HT-29 (cell line): ENCODE measurements at regions not wholly inside any gene's neighbourhood (a gene's known extent, or its start where the extent isn't known, plus 50 kb on each side); places are given as distances from the start of the nearest gene placed in this dataset.

Source experiments
- DNase-seq: peaks from one replicate; pipeline ENCODE4 v3.0.0-alpha.2; 2015; ENCODE audit warnings: low spot score

GRCh38 chr3:104610730-104611652, 755.7 kb upstream of the ALCAM start:
- DNase-seq = no peak

DNA sequence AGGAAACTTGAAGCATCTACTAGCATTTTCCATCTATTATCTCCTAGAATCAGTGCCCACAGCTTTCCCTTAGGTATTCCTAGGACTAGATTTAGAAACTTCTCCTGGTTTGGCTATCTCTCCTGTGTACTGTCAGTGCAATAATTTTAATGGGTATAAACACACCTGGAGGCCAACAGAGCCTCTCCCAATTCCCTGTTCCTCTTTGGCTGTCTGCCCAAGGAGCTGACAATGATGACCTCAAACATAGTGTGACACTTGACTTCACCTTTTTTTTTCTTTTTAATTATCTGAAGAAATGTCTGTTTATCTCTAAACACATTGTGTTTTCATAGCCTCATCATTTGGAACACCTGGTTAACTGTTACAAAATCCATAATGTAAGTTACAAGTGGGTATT, 754.5 kb upstream of the ALCAM start:
- no peak for DNase-seq

DNA sequence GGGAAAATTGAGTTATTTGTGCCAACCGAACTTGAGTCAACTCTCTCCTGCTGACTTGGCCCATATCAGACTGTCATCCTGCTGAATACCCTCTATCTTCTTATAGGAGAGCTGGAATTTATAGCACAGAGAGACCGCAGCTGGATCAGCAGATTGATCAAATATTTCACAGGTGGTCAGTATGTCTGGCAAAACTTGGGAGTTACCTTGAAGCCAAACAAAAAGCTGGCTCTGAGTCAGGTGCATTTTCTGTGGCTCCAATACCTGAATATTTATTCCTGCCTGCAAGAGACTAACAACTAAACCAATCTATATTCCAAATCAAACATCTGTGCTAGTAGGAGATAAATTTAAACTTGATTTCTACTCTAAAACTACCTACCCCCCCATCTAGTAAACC, 752.1 kb upstream of the ALCAM start:
- DNase-seq = no peak

GRCh38 chr3:104628185-104628789, 738.4 kb upstream of the ALCAM start:
- DNase-seq = peak; percentile 70

GRCh38 chr3:104629038-104629437, 737.7 kb upstream of the ALCAM start:
- DNase-seq = no peak

DNA sequence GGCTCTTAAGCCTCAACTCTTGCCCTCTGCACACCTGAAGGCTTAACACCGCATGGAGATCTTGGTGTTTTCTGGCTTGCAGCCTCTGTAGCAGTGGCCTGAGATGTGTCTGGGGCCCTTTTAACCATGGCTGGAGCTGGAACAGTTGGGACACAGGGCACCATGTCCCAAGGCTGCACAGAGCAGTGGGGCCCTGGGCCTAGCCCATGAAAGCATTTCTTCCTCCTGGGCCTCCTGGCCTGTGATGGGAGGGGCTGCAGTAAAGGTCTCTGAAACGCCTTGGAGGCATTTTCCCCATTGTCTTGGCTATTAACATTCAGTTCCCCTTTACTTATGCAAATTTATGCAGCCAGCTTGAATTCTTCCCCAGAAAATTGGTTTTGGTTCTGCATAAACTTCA, 735.5 kb upstream of the ALCAM start:
- DNase-seq = no peak

DNA sequence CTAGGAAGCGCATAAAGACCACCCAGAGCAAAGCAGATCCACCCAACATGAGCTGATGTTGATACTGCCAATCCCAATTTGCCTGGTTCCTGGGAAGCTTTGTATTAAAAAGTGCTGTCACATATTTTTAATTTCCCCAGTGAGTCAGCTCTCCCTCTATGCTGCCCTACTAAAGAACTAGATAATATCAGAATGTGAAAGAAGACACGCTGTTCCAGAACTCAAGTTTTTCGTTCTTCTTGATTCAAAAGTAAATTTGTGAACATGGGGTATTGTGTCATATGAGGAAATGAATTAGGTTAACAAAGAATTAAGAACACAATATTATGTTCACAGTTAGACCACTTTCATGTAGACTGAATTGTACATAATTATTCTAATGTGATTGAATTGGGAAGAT, 734.2 kb upstream of the ALCAM start:
- no peak for DNase-seq

GRCh38 chr3:104632947-104633346, 733.8 kb upstream of the ALCAM start:
- no peak for DNase-seq

DNA sequence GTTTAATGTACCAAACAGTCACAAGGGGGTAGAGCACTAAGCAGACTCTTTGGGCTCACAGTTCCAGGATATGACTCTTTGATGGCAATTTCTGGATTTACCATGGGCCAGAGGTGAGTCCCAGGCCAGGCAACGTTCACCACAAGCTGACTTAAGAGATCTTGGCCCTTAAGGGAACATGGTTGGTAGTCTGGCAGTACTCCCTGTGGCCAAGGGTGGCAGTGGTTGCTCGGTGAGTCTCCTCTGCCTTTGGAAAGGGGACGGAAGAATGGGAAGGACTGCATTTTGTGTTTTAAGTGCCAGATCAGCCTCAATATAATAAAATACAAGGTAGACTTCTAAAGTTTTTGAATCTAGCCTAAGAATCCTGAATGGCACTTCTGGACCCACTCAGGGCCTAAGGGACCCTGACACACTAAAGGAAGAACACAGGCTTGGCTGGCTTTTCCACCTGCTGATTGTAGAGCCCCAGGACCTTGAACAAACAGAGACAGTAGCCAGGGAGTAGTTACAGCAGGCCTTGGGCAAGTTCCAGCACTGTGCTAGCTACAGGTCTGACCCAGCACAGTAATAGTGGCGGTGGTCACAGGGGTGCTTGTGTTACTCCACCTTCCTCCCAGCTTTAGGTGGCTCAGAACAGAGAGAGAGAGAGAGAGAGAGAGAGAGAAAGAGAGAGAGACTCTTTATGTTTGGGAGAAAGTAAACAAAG, 730.7 kb upstream of the ALCAM start:
- DNase-seq = peak; percentile 22

DNA sequence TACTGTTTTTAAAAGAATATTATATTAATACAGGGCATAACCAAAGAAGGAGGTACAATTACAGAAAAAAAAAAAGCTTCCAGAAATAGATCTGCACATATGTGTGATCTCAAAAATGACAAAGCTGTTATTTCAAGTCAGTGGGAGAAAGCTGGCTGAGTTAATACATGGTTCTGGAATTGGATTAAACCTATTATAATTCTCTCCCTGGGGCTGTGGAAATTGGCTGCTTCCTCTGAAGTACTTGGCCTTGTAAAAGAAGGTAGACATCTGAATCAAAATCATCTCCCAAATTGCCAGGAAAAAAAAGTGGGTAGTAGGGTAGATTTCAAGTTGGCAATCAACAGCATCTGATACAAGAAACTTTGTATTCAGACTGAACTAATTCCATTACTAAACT, 723.9 kb upstream of the ALCAM start:
- DNase-seq = no peak

GRCh38 chr3:104646196-104646595, 720.5 kb upstream of the ALCAM start:
- DNase-seq = no peak

DNA sequence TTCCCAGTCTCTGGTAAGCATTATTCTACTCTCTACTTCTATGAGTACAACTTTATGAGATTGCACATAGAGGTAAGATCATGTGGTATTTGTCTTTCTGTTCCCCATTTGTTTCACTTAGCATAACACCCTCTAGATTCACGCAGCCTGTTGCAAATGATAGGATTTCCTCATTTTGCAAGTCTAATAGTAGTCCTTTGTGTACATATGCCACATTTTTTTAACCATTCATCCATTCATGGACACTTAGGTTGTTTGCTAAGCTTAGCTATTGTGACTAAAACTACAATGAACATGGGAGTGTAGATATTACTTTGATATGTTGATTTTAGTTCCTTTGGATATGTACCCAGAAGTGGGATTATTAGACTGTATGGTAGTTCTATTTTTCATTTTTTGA, 717.9 kb upstream of the ALCAM start:
- no peak for DNase-seq

DNA sequence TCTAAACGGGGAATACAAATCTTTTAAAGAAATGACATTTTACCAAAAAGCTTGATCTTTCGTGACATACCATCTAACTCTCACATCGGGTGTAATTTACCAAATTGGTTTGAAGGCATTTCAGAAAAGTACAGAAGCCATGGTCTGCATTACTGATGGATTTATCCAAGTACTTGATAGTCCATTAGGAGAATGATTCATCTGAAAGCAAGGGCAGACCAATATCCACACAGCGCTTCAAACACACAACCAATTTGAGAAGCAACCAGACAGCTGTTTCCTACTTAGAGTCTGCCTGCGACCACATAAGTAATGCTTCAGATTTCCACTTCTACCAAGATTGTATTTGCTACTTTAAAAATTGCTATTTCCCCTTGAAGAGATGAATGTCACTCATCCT, 697.6 kb upstream of the ALCAM start:
- no peak for DNase-seq

DNA sequence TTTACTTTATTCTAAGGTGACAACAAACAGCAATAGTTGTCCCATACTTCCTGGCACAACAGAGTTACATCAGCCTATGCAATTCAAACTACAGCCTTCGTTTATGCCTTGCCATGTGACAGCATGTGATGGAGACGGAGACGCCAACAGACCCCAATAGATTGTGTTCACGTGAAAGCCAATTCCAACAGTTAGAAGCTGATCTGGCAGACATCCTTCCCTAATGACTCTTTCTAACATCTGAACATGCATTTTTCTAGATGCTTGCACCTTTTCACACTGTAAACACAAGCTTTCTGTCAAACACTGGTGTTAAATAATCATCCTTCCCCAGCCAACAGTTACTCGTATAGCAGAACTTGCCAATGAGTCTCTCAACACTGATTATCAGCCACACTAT, 694.4 kb upstream of the ALCAM start:
- no peak for DNase-seq

GRCh38 chr3:104673981-104674380, 692.7 kb upstream of the ALCAM start:
- no peak for DNase-seq

- no peak for DNase-seq
Measured at GRCh38 chr3:104676241-104676640, 690.5 kb upstream of the ALCAM start.

DNA sequence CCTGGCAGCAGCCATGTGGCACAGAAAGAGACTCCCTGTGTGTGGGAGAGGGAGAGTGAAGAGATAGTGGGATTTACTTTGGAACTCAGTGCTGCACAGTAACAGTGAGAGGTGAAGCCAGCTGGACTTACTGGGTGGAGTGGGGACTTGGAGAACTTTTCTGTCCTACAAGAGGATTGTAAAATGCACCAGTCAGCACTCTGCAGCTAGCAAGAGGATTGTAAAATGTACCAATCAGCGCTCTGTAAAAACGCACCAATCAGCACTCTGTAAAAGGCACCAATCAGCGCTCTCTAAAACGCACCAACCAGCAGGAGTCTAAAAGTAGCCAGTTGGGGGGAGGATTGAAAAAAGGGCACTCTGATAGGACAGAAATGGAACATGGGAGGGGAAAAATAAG, 688.8 kb upstream of the ALCAM start:
- no peak for DNase-seq

GRCh38 chr3:104685492-104685891, 681.2 kb upstream of the ALCAM start:
- DNase-seq = no peak

- DNase-seq = no peak
Measured at GRCh38 chr3:104687362-104687761, 679.3 kb upstream of the ALCAM start.

- DNase-seq = no peak
Measured at GRCh38 chr3:104696470-104696869, 670.2 kb upstream of the ALCAM start.

GRCh38 chr3:104711406-104711805, 655.3 kb upstream of the ALCAM start:
- no peak for DNase-seq

GRCh38 chr3:104715972-104716371, 650.7 kb upstream of the ALCAM start:
- DNase-seq = no peak

DNA sequence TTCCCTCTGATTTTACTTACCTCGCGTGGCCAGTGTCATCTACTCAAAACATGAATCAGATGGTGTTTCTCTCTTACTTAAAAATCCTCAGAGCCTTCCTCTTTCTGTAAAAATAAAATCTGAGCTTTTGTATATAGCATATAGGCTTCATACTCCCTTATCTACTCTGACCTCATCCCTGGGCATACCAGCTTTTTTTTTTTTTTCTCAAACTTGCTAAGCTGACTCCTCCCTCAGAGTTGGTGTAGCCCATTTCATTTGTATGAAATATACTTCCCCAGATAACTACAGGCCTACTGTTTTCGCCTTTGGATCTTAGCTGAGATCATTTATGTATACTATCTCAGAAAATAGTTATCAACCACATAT, 648.9 kb upstream of the ALCAM start:
- no peak for DNase-seq
